Colonic mucosa (tissue), 4 donors: ENCODE measurements at regions not wholly inside any gene's neighbourhood (a gene's known extent, or its start where the extent isn't known, plus 50 kb on each side); places are given as distances from the start of the nearest gene placed in this dataset.

Experiments
- DNase-seq: peaks from one replicate; pipeline ENCODE4 v3.0.0-alpha.2; 2020
- H3K27ac ChIP-seq: fragments of 200-600 bp; one replicate; pipeline ENCODE4 v1.8.0; 2021
- H3K27me3 ChIP-seq: fragments of 200-600 bp; one replicate; pipeline ENCODE4 v1.8.0; 2021
- H3K36me3 ChIP-seq: fragments of 200-600 bp; one replicate; pipeline ENCODE4 v1.8.0; 2021
- H3K4me1 ChIP-seq: fragments of 200-600 bp; one replicate; pipeline ENCODE4 v1.8.0; 2021; ENCODE audit warnings: mild to moderate bottlenecking
- H3K4me3 ChIP-seq: fragments of 200-600 bp; one replicate; pipeline ENCODE4 v1.8.0; 2021
- H3K9ac ChIP-seq, 2 donors: one replicate each; pipeline ENCODE4 v1.7.0; 2013; ENCODE audit warnings: control low read depth in 2 of 2, low read depth in 2 of 2, low read length in 2 of 2
- H3K9me3 ChIP-seq: fragments of 200-600 bp; one replicate; pipeline ENCODE4 v1.8.0; 2021
- intact Hi-C: fragments of 100-400 bp; cut with DNase I; formaldehyde crosslinking; loops from one replicate; pipeline ENCODE4 v1.14.1; 2022
- TF ChIP-seq, protein P1 (sequence below): fragments of 200-600 bp; IDR thresholded peaks from one replicate; pipeline ENCODE4 v1.8.0; 2022; ENCODE audit warnings: antibody characterized with exemption, mild to moderate bottlenecking
- donor health status: healthy.
- donor health status: DM: no; HTN: no; CAD: no.
- donor health status: DM: no; HTN: no; CAD: no.

DNA sequence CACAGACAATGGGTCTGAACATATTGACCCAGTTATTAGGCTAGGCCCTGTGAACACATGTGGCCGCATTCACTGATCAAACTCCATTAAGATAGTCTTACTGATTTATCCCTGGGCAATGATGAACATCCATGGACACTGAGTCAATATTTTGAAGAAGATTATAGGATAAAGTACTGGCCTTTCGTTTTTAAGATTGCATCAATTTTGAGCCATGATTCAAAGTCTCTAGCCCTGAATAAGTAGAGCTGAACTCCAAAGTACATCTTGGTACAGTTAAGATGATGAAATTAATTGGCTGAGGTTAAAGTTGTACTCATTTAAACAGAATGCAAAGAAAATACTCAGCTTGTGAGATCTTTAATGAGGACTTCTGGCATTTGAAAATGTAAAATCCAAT, 1581.9 kb downstream of the EFNB2 start:
- no peak for DNase-seq
- TF ChIP-seq, protein P1, sequence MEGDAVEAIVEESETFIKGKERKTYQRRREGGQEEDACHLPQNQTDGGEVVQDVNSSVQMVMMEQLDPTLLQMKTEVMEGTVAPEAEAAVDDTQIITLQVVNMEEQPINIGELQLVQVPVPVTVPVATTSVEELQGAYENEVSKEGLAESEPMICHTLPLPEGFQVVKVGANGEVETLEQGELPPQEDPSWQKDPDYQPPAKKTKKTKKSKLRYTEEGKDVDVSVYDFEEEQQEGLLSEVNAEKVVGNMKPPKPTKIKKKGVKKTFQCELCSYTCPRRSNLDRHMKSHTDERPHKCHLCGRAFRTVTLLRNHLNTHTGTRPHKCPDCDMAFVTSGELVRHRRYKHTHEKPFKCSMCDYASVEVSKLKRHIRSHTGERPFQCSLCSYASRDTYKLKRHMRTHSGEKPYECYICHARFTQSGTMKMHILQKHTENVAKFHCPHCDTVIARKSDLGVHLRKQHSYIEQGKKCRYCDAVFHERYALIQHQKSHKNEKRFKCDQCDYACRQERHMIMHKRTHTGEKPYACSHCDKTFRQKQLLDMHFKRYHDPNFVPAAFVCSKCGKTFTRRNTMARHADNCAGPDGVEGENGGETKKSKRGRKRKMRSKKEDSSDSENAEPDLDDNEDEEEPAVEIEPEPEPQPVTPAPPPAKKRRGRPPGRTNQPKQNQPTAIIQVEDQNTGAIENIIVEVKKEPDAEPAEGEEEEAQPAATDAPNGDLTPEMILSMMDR, result no peak
- Histone ChIP-seq H3K27me3 (no peaks in the 10 kb centered on the region), H3K9ac (no peak overlapping the region), H3K27ac (no peak overlapping the region), H3K4me1 (no peaks in the 10 kb centered on the region), H3K9me3 (no peaks in the 10 kb centered on the region), H3K4me3 (no peak overlapping the region), H3K36me3 (no peaks in the 10 kb centered on the region)
- intact Hi-C loops, result no loop called here

DNA sequence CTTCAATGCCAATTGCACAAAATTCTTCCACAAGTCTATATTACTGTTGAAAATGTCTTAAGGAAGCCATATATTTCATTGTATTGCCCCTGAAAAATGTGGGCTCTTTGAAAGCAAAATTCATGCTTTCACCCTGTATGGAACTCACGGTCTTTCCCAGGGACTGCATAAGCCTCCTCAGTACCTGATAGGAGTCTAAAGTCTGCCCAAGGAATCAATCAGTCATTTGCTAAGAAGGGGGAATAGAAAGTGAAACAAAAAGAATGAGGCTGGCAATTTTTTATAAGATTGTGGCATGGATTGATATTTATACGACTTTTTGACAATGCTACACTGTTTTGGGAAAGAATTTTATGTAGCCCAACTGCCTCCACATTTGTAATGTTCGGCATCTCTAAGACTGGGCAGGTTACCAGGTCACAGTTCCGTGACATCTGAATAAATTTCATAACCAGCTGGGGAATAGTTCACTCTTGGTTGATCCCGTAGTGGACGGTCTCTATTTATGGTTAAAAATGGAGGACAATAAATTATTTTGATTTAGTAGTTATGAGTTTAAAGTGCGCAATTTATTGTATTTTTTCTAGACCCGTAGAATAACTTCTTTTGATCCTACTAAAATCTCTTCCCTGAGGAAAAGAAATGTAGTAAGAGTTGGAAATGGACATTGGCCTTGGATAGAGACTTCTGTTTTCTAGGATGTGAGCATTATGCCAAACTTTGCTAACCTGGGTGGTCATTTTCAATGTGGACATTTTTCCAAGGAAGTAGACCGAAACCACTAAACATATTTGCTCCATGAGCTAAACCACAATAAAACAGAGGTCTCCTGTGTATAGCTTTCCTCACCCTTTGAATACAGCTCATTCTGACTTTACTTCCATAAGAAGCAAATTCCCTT, 1585.4 kb downstream of the EFNB2 start:
- intact Hi-C loops, result no loop called here
- no peak for DNase-seq
- no peak overlapping the region for H3K9ac ChIP-seq

DNA sequence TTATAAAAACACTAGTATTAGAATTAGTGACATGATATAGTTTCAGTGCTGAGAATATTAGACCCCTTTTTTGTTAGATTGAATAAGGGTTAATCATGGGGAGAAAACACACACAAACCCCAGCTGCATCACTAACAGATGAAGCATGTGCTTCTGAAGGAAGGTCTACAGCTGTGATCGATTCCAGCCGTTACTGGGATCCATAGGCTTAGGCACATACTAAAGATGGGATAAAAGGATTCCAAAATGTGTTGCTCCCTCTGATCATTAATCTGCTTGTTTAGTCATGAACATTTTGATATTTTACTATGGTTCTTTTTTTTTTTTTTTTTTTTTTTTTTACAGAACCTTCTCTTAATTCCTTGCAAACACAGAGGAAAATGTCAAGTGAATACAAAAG, 1591.3 kb downstream of the EFNB2 start:
- DNase-seq, result no peak
- TF ChIP-seq, protein P1, result no peak
- H3K9ac ChIP-seq, result no peak overlapping the region

More for the DNA sequence above, 1585.4 kb downstream of the EFNB2 start:
- Histone ChIP-seq H3K36me3 (no peaks in the 10 kb centered on the region), H3K4me1 (no peaks in the 10 kb centered on the region), H3K27ac (no peak overlapping the region), H3K4me3 (no peak overlapping the region), H3K27me3 (no peaks in the 10 kb centered on the region), H3K9me3 (no peaks in the 10 kb centered on the region)
- TF ChIP-seq, protein P1, result no peak

DNA sequence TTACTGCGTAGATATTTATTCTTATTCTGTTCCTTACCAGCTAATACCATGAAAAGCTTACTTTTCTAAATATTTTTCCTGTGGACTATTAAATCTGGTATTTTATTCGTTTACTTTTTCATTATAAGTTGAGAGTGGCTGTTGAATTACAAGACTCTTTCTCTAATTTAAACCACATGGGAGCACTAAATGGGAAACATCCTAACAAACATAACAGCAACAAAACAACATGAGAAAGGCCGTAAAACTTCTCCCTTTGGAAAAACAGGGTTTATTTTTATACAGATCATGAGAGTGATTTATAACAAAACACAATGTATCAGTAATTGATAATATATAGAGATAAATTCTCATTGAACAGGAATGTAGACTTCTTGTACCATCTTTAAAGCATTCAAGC, 1592.1 kb downstream of the EFNB2 start:
- Histone ChIP-seq H3K27me3 (no peaks in the 10 kb centered on the region), H3K36me3 (no peaks in the 10 kb centered on the region), H3K9ac (no peak overlapping the region), H3K4me1 (no peaks in the 10 kb centered on the region), H3K9me3 (no peaks in the 10 kb centered on the region), H3K4me3 (no peak overlapping the region), H3K27ac (no peak overlapping the region)
- intact Hi-C loops, result no loop called here
- TF ChIP-seq, protein P1, result no peak
- DNase-seq, result no peak

More for the DNA sequence above, 1591.3 kb downstream of the EFNB2 start:
- Histone ChIP-seq H3K36me3 (no peaks in the 10 kb centered on the region), H3K27ac (no peak overlapping the region), H3K4me3 (no peak overlapping the region), H3K4me1 (no peaks in the 10 kb centered on the region), H3K27me3 (no peaks in the 10 kb centered on the region), H3K9me3 (no peaks in the 10 kb centered on the region)
- intact Hi-C loops, result no loop called here

DNA sequence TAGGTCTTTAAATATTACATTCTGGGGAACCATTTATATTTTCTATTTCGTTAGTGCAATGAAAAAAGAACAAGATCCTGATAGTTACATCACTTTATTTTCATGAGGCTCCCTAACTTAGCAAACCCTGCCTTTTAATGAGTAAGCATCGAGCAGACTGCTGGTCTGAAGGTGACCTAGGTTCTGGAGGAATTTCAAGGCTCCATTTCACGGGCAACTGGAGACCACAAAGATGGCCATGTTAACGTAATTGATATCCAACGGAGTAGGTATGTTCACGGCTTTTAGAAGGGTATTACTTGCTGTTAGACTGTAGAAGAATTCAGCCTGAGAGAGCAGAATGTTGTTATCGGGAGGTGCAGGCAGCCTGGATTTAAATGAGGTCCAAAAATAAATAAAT, 1597.6 kb downstream of the EFNB2 start:
- H3K4me3 ChIP-seq, result no peak overlapping the region
- no peaks in the 10 kb centered on the region for H3K27me3 ChIP-seq
- H3K9ac ChIP-seq, result no peak overlapping the region
- H3K27ac ChIP-seq, result no peak overlapping the region
- TF ChIP-seq, protein P1, result no peak
- intact Hi-C loops, result no loop called here
- DNase-seq, result no peak
- H3K4me1 ChIP-seq, result no peaks in the 10 kb centered on the region
- H3K9me3 ChIP-seq, result no peaks in the 10 kb centered on the region
- no peaks in the 10 kb centered on the region for H3K36me3 ChIP-seq
